Gastrocnemius medialis (tissue), 4 donors: ENCODE measurements at regions not wholly inside any gene's neighbourhood (a gene's known extent, or its start where the extent isn't known, plus 50 kb on each side); places are given as distances from the start of the nearest gene placed in this dataset.

Source experiments
- ATAC-seq, 2 donors: fragments of 150-250 bp; one replicate each; pipeline ENCODE4 v1.9.1; 2016
- DNase-seq, 2 donors: peaks; one replicate each; pipeline ENCODE4 v3.0.0-alpha.2; 2019
- H3K27ac ChIP-seq, 4 donors: fragments of 200-600 bp; sonication (generic); 1 replicate in 1 of 4; 2 replicates in 3 of 4; pipeline ENCODE4 v1.5.1; 2016 to 2018; ENCODE audit warnings: mild to moderate bottlenecking in 2 of 4, moderate library complexity in 1 of 4
- H3K27me3 ChIP-seq, 3 donors: fragments of 200-600 bp; sonication (generic) in 2 of 3; 1 replicate in 1 of 3; 2 replicates in 2 of 3; pipeline versions ENCODE4 v1.5.1 to v1.6.0; 2016 to 2019; ENCODE audit warnings: mild to moderate bottlenecking in 1 of 3, moderate library complexity in 1 of 3
- H3K36me3 ChIP-seq, 2 donors: fragments of 200-600 bp; sonication (generic) in 1 of 2; one replicate each; pipeline ENCODE4 v1.5.1; 2017 to 2018
- H3K4me1 ChIP-seq, 2 donors: fragments of 200-600 bp; sonication (generic) in 1 of 2; one replicate each; pipeline ENCODE4 v1.5.1; 2016 to 2017; ENCODE audit warnings: mild to moderate bottlenecking in 2 of 2
- H3K4me3 ChIP-seq, 4 donors: fragments of 200-600 bp; sonication (generic) in 3 of 4; 1 replicate in 1 of 4; 2 replicates in 3 of 4; pipeline ENCODE4 v1.5.1; 2016 to 2019; ENCODE audit warnings: mild to moderate bottlenecking in 2 of 4
- H3K9me3 ChIP-seq, 3 donors: fragments of 200-600 bp; sonication (generic) in 2 of 3; 1 replicate in 1 of 3; 2 replicates in 2 of 3; pipeline ENCODE4 v1.5.1; 2016 to 2019
- CTCF ChIP-seq, 5 experiments: fragments of 450-650 bp in 3 of 5; fragments of 200-600 bp in 2 of 5; sonication (generic) in 2 of 5; IDR thresholded peaks in 4 of 5; conservative IDR thresholded peaks in 1 of 5; 1 replicate in 4 of 5; 2 replicates in 1 of 5; pipeline ENCODE4 v1.5.1; 2016 to 2019; ENCODE audit warnings: antibody characterized with exemption in 5 of 5, mild to moderate bottlenecking in 3 of 5, moderate library complexity in 3 of 5
- POLR2A ChIP-seq, 2 donors: fragments of 450-650 bp; IDR thresholded peaks; one replicate each; pipeline ENCODE4 v1.6.1; 2017; ENCODE audit warnings: antibody characterized with exemption in 2 of 2, mild to moderate bottlenecking in 2 of 2, moderate library complexity in 2 of 2
- in situ Hi-C, 4 donors: fragments of 200-750 bp; cut with MboI; loops; one replicate each; pipeline versions ENCODE4 v1.15.0 to v1.8.0; 2017; ENCODE audit warnings: low sequenced_read_pairs in 4 of 4
- intact Hi-C: fragments of 100-400 bp; cut with DNase I; formaldehyde crosslinking; loops from one replicate; pipeline ENCODE4 v1.15.1; 2023; ENCODE audit warnings: low total_unique reads

DNA sequence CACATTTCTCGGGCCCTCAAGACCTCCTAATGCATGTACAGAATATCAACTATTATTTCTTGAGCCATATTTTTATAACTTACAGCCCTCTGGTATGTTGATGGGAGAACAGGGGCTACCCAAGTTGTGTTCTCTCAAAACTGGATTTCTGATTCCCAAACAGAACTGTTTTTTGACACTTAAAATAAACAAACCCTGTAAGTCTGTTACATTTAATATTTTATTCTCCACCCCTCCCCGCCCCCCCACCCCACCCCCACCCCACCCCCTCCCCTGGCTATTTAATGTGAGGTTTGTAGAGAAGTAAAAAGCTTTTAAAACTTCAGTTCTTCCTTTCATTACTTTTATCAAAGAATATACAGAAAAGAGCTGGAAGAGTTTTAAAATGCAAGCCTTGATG, 77.9 kb downstream of the FOXB2 start:
- Histone ChIP-seq H3K27me3 (no peaks in the 10 kb centered on the region), H3K36me3 (no peaks in the 10 kb centered on the region), H3K4me3 (no peak overlapping the region), H3K9me3 (no peaks in the 10 kb centered on the region), H3K4me1 (no peaks in the 10 kb centered on the region), H3K27ac (no peak overlapping the region)
- no peak for ATAC-seq
- in situ Hi-C loops: no loop called here
- intact Hi-C loops: no loop called here
- TF ChIP-seq POLR2A (IDR thresholded peaks at IDR 0.05) (no peak), CTCF (IDR thresholded peaks at IDR 0.05 in 4 of 5, conservative IDR thresholded peaks at IDR 0.05 in 1 of 5) (no peak)
- DNase-seq: no peak

DNA sequence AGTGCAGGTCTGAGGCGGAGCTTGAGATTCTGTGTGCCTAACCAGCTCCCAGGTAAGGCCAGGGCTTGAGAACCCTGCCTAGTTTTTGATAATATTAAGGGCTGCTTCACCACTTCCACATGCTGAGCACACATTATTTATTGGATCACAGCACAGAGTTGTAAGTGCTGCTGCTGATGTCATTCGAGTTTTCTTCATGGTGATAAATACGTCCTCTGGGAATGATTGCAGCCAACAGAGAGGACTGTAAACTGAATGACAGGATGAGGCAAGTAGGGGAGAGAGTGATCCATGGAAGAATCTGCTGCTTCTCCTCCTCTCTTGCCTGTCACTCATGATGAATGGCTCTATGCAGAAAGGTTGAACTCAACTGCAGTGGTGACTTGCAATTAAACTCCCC, 77.9 kb upstream of the VPS13A start:
- DNase-seq (no peak), ATAC-seq (no peak)
- TF ChIP-seq POLR2A (IDR thresholded peaks at IDR 0.05) (no peak), CTCF (IDR thresholded peaks at IDR 0.05 in 4 of 5, conservative IDR thresholded peaks at IDR 0.05 in 1 of 5) (no peak)
- no peaks in the 10 kb centered on the region for H3K27me3 ChIP-seq
- H3K9me3 ChIP-seq: peaks cover 0 to 2% (median 0%) of the 10 kb centered on the region in 3 donors
- intact Hi-C loops: no loop called here
- H3K27ac ChIP-seq: no peak overlapping the region
- H3K4me3 ChIP-seq: no peak overlapping the region
- H3K36me3 ChIP-seq: no peaks in the 10 kb centered on the region
- no peaks in the 10 kb centered on the region for H3K4me1 ChIP-seq
- in situ Hi-C loops: no loop called here

DNA sequence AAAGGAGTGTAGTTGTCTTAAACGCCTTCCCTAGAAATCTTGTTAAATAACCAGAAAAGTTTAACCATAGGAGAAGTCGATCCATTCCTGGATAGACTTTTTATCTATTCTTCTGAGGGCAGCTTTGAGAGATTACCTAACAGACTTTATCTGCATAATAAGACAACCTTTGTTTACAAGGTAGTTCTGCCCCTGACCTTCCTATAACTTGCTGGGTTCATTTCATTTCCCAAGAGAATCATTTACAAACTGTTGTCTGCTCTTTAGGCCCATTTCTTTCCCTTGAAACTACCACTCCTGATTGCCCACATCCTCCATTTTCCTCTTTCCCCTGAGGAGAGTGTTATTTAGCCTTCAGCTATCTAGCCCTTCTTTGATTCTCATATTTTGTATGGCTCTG, 65.9 kb upstream of the VPS13A start:
- DNase-seq: no peak
- no peak for TF ChIP-seq CTCF (IDR thresholded peaks at IDR 0.05 in 4 of 5, conservative IDR thresholded peaks at IDR 0.05 in 1 of 5)
- TF ChIP-seq POLR2A (IDR thresholded peaks at IDR 0.05): no peak
- ATAC-seq: no peak
- Histone ChIP-seq H3K4me1 (no peaks in the 10 kb centered on the region), H3K4me3 (no peak overlapping the region), H3K9me3 (no peaks in the 10 kb centered on the region), H3K27ac (no peak overlapping the region), H3K27me3 (no peaks in the 10 kb centered on the region), H3K36me3 (no peaks in the 10 kb centered on the region)
- intact Hi-C loops: no loop called here
- in situ Hi-C loops: no loop called here

DNA sequence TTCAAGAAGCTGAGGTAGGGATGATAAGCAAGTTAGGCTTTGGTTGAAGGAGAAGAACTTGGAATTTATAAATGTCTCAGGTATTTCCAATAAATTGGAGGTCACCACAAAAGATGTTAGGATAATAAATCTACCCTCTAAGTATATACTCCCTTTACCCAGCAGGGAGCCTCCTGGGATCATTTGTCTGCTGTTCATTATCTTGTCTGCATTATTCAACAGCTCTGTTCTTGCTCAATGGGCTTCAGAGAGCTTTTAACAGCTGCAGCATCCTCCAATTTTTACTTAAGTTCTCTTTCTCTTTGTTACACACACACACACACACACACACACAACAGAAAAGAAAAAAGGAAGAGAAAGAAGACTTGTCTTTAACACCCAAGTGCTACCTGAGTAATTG, 51.7 kb upstream of the VPS13A start:
- Histone ChIP-seq H3K27ac (no peak overlapping the region), H3K9me3 (no peaks in the 10 kb centered on the region), H3K27me3 (no peaks in the 10 kb centered on the region), H3K36me3 (no peaks in the 10 kb centered on the region), H3K4me3 (no peak overlapping the region), H3K4me1 (no peaks in the 10 kb centered on the region)
- in situ Hi-C loops (loop anchor here in 2 of 4 donors (25.0 kb wide), 1 partner anchor 313 kb away; no protein-coding TSS in a partner anchor), intact Hi-C loops (no loop called here)
- ATAC-seq: no peak
- TF ChIP-seq POLR2A (IDR thresholded peaks at IDR 0.05) (no peak), CTCF (IDR thresholded peaks at IDR 0.05 in 4 of 5, conservative IDR thresholded peaks at IDR 0.05 in 1 of 5) (no peak)
- DNase-seq: no peak

DNA sequence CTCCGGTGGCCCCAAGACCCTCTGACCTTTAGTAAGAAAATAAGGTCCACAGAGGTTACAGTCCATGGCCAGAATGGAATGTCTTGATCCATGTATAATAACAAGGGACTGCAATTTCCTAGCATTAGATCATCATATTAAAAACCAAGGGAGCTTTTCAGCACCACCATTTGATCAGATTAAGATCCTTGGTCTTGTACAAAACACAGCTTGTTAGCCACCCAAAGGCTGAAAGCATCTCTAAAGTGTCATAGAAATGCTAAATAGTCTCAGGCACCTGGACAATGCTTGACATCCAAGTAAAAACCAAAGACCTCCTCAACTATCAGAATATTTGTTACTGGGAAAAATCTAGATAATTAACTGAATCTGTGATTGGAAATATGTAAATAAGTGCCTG, 50.3 kb upstream of the VPS13A start:
- intact Hi-C loops: no loop called here
- DNase-seq: no peak
- no peak overlapping the region for H3K4me3 ChIP-seq
- H3K36me3 ChIP-seq: no peaks in the 10 kb centered on the region
- H3K27me3 ChIP-seq: no peaks in the 10 kb centered on the region
- TF ChIP-seq POLR2A (IDR thresholded peaks at IDR 0.05): no peak
- no peak for TF ChIP-seq CTCF (IDR thresholded peaks at IDR 0.05 in 4 of 5, conservative IDR thresholded peaks at IDR 0.05 in 1 of 5)
- H3K9me3 ChIP-seq: no peaks in the 10 kb centered on the region
- no peak for ATAC-seq
- in situ Hi-C loops: loop anchor here in 2 of 4 donors (25.0 kb wide), 1 partner anchor 315 kb away; no protein-coding TSS in a partner anchor
- no peaks in the 10 kb centered on the region for H3K4me1 ChIP-seq
- H3K27ac ChIP-seq: no peak overlapping the region
